GM12872 (cell line): ENCODE measurements at regions not wholly inside any gene's neighbourhood (a gene's known extent, or its start where the extent isn't known, plus 50 kb on each side); places are given as distances from the start of the nearest gene placed in this dataset.

Experiments used
- CTCF ChIP-seq: IDR thresholded peaks from 3 replicates; pipeline ENCODE4 v1.5.1; 2011; ENCODE audit warnings: low read depth, mild to moderate bottlenecking, low read length, moderate library complexity; ENCODE audit not compliant: insufficient read depth

- no peak for TF ChIP-seq CTCF
Measured at GRCh38 chr5:35442885-35443639, 174.6 kb upstream of the SPEF2 start.

GRCh38 chr5:35440409-35440808 lies 177.3 kb upstream of the SPEF2 start:
- no peak for TF ChIP-seq CTCF

GRCh38 chr5:35438786-35439185 lies 178.9 kb upstream of the SPEF2 start:
- no peak for TF ChIP-seq CTCF

GRCh38 chr5:35438288-35438687 lies 179.4 kb upstream of the SPEF2 start:
- TF ChIP-seq CTCF = no peak

- TF ChIP-seq CTCF = peak; percentile 45; the same call in 1 of the 3 replicates
Measured at GRCh38 chr5:35436400-35437057, 181.1 kb upstream of the SPEF2 start.

GRCh38 chr5:35430381-35431162 lies 187.1 kb upstream of the SPEF2 start:
- no peak for TF ChIP-seq CTCF

GRCh38 chr5:35420200-35420599 lies 189.9 kb upstream of the PRLR start:
- no peak for TF ChIP-seq CTCF
